HEK293T (cell line): ENCODE measurements at regions not wholly inside any gene's neighbourhood (a gene's known extent, or its start where the extent isn't known, plus 50 kb on each side); places are given as distances from the start of the nearest gene placed in this dataset.

Experiments
- CTCF ChIA-PET: fragments of 350-600 bp; formaldehyde crosslinking; extraction: SDS; loops from one replicate; lab custom pipeline; 2021; ENCODE audit warnings: antibody characterized with exemption, inconsistent platforms; lab: Yijun Ruan, JAX
- POLR2A ChIA-PET: fragments of 350-600 bp; formaldehyde crosslinking; extraction: SDS; loops from one replicate; lab custom pipeline; 2020; ENCODE audit warnings: antibody characterized with exemption, inconsistent platforms; lab: Yijun Ruan, JAX
- DNase-seq: peaks from one replicate; pipeline ENCODE4 v3.0.0; 2012; ENCODE audit warnings: mixed read lengths; ENCODE audit errors: extremely low spot score
- ARNT ChIP-seq: fragments of 450-650 bp; IDR thresholded peaks from 2 replicates; pipeline ENCODE4 v1.6.1; 2017; ENCODE audit warnings: mild to moderate bottlenecking
- BHLHE40 ChIP-seq: fragments of 450-650 bp; IDR thresholded peaks from 2 replicates; pipeline ENCODE4 v1.6.1; 2016; ENCODE audit warnings: mild to moderate bottlenecking, moderate library complexity, borderline replicate concordance
- CTBP1 ChIP-seq: fragments of 450-650 bp; IDR thresholded peaks from 2 replicates; pipeline ENCODE4 v1.6.1; 2016; ENCODE audit warnings: borderline replicate concordance
- ELF4 ChIP-seq: fragments of 450-650 bp; IDR thresholded peaks from 2 replicates; pipeline ENCODE4 v1.6.1; 2017; ENCODE audit warnings: antibody characterized with exemption
- FOXA1 ChIP-seq: fragments of 450-650 bp; IDR thresholded peaks from 2 replicates; pipeline ENCODE4 v1.6.1; 2016; ENCODE audit warnings: mild to moderate bottlenecking
- FOXK2 ChIP-seq: fragments of 450-650 bp; IDR thresholded peaks from 2 replicates; pipeline ENCODE4 v1.6.1; 2016; ENCODE audit warnings: mild to moderate bottlenecking
- FOXM1 ChIP-seq: fragments of 450-650 bp; IDR thresholded peaks from 2 replicates; pipeline ENCODE4 v1.6.1; 2017; ENCODE audit warnings: mild to moderate bottlenecking, borderline replicate concordance
- HDGF ChIP-seq: fragments of 450-650 bp; IDR thresholded peaks from 2 replicates; pipeline ENCODE4 v1.6.1; 2017; ENCODE audit warnings: antibody characterized with exemption, borderline replicate concordance
- L3MBTL2 ChIP-seq: fragments of 450-650 bp; conservative IDR thresholded peaks from 2 replicates; pipeline ENCODE4 v1.6.1; 2016; ENCODE audit warnings: mild to moderate bottlenecking
- LEF1 ChIP-seq: fragments of 450-650 bp; IDR thresholded peaks from 2 replicates; pipeline ENCODE4 v1.6.1; 2017; ENCODE audit warnings: mild to moderate bottlenecking, borderline replicate concordance
- NFRKB ChIP-seq: fragments of 450-650 bp; IDR thresholded peaks from 2 replicates; pipeline ENCODE4 v1.6.1; 2016; ENCODE audit warnings: mild to moderate bottlenecking, moderate library complexity
- SP1 ChIP-seq: fragments of 450-650 bp; IDR thresholded peaks from 2 replicates; pipeline ENCODE4 v1.6.1; 2017
- SUZ12 ChIP-seq: fragments of 450-650 bp; IDR thresholded peaks from 2 replicates; pipeline ENCODE4 v1.6.1; 2016; ENCODE audit warnings: mild to moderate bottlenecking
- TARDBP ChIP-seq: fragments of 450-650 bp; IDR thresholded peaks from 2 replicates; pipeline ENCODE4 v1.6.1; 2016
- ZNF384 ChIP-seq: fragments of 450-650 bp; IDR thresholded peaks from 2 replicates; pipeline ENCODE4 v1.6.1; 2016
- TF ChIP-seq, protein P1 (sequence below): fragments of 450-650 bp; IDR thresholded peaks from 2 replicates; pipeline ENCODE4 v1.6.1; 2016

DNA sequence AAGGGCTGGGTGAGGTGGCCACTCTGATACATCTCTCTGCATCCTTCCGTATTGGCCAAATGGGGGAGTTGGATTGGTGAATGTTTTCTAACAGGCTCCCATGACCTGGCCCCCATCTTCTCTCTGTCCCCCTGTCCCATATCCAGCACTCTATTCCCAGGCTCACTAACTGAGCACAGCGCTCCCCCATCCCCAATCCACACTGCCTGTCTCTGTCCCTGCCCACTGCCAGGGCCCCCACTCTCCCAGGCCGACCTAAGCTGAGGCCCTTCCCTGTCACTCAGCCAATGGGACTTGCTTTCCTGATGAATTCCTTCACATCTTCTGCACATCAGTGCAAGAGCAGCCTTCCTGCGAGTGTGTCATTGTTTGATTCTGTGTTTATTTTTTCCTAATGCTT lies 216.8 kb upstream of the MYT1L start:
- no peak for DNase-seq
- POLR2A ChIA-PET: no interaction called here
- CTCF ChIA-PET: no interaction called here
- no peak for TF ChIP-seq ARNT
- no peak for TF ChIP-seq BHLHE40
- no peak for TF ChIP-seq FOXM1
- TF ChIP-seq HDGF: no peak
- TF ChIP-seq TARDBP: no peak
- no peak for TF ChIP-seq NFRKB
- no peak for TF ChIP-seq LEF1
- TF ChIP-seq, protein P1, sequence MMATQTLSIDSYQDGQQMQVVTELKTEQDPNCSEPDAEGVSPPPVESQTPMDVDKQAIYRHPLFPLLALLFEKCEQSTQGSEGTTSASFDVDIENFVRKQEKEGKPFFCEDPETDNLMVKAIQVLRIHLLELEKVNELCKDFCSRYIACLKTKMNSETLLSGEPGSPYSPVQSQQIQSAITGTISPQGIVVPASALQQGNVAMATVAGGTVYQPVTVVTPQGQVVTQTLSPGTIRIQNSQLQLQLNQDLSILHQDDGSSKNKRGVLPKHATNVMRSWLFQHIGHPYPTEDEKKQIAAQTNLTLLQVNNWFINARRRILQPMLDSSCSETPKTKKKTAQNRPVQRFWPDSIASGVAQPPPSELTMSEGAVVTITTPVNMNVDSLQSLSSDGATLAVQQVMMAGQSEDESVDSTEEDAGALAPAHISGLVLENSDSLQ: no peak
- TF ChIP-seq ZNF384: no peak
- no peak for TF ChIP-seq FOXA1
- no peak for TF ChIP-seq SP1

DNA sequence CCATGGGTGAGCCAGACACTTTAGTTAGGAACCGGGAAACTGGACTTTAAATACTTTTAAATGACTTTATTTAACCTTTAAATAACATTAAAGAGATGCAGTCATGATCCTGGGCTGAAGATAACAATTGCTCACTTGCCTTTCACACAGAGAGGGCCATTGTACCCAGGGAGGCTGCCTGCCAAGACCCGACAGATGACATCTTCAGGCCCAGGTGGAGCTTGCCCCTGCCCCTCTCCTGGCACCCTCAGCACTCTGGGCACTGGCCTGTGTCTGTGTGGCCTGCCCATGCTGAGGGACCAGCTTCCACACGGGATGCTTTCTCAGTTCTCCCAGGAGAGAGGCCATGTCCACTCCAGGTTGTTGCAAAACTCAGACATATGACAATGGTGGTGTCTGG lies 216.4 kb upstream of the MYT1L start:
- CTCF ChIA-PET: no interaction called here
- POLR2A ChIA-PET: no interaction called here
- TF ChIP-seq BHLHE40: no peak
- TF ChIP-seq ARNT: no peak
- no peak for TF ChIP-seq SUZ12
- no peak for TF ChIP-seq FOXA1
- TF ChIP-seq CTBP1: no peak
- TF ChIP-seq LEF1: no peak
- TF ChIP-seq NFRKB: no peak
- no peak for TF ChIP-seq FOXK2
- TF ChIP-seq TARDBP: no peak
- no peak for TF ChIP-seq SP1
- no peak for TF ChIP-seq ZNF384
- no peak for TF ChIP-seq ELF4
- TF ChIP-seq, protein P1: no peak
- TF ChIP-seq L3MBTL2: no peak
- TF ChIP-seq FOXM1: no peak
- TF ChIP-seq HDGF: no peak
- DNase-seq: no peak

- TF ChIP-seq TARDBP (no peak), ZNF384 (no peak), NFRKB (no peak), ARNT (no peak), FOXM1 (no peak), L3MBTL2 (no peak), CTBP1 (no peak), FOXK2 (no peak)
- TF ChIP-seq, protein P1: no peak
- POLR2A ChIA-PET: no interaction called here
- CTCF ChIA-PET: no interaction called here
- DNase-seq: no peak
Observed at GRCh38 chr2:2546046-2546445, 215.0 kb upstream of the MYT1L start.

- DNase-seq: no peak
- ChIA-PET CTCF (no interaction called here), POLR2A (no interaction called here)
- no peak for TF ChIP-seq HDGF
- no peak for TF ChIP-seq BHLHE40
- TF ChIP-seq CTBP1: no peak
- TF ChIP-seq ARNT: no peak
- no peak for TF ChIP-seq FOXK2
- TF ChIP-seq SP1: no peak
- no peak for TF ChIP-seq FOXM1
- no peak for TF ChIP-seq NFRKB
Observed at GRCh38 chr2:2542966-2543611, 212.0 kb upstream of the MYT1L start.

DNA sequence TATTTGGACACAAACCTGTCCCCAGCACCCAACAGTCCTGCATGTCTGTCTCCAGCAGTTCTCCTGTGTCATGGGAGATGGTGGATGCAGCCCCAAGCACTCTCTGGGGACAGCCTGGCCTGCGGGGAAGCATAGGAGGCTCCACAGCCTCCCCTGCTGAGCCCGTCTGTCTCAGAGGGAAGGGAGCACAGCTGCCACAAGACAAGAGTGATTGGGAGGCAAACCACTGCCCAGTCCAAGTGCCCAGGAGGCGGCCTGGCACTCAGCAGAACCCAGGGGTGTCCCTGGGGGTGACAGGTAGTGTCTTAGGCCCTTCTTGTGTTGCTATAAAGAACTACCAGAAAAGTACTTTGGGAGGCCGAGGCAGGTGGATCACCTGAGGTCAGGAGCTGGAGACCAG lies 211.2 kb upstream of the MYT1L start:
- DNase-seq: no peak
- TF ChIP-seq L3MBTL2: no peak
- TF ChIP-seq, protein P1: no peak
- TF ChIP-seq ELF4: no peak
- no peak for TF ChIP-seq SUZ12
- TF ChIP-seq SP1: no peak
- TF ChIP-seq FOXK2: no peak
- ChIA-PET CTCF (no interaction called here), POLR2A (no interaction called here)

DNA sequence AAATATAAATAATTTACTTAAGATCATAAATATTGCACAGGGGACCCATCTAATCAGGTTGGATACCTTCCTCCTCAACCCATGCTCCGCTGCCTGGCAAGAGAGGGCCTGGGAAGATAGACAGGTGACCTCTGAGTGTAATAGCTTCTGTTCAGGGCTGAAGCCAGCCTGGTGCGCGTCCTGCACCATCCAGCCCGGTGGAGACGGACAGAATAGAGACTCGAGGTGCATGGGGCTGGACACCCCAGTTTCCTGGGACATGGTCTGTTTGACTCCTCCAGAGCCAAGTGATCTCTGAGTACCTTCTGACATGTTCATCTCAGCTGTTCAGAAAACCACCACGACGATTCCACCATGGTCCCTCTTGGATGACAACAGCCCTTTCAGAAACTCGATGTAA lies 209.3 kb upstream of the MYT1L start:
- ChIA-PET CTCF (no interaction called here), POLR2A (no interaction called here)
- no peak for DNase-seq
- TF ChIP-seq NFRKB (no peak), ELF4 (no peak), FOXA1 (no peak), L3MBTL2 (no peak), LEF1 (no peak), ZNF384 (no peak), HDGF (no peak), BHLHE40 (no peak)
- TF ChIP-seq, protein P1: no peak
